ENCODE measurements at regions not wholly inside any gene's neighbourhood (a gene's known extent, or its start where the extent isn't known, plus 50 kb on each side); places are given as distances from the start of the nearest gene placed in this dataset.

GRCh38 chr13:84525865-84526264 is 643.6 kb upstream of the SLITRK1 start:
- no peak overlapping the region for H3K27ac ChIP-seq (ENCODE audit: low read depth, low read length)
- no peaks in the 10 kb centered on the region for H3K4me1 Mint-ChIP-seq
- H3K27me3 ChIP-seq (ENCODE audit: insufficient read depth, low read length, poor library complexity, severe bottlenecking): no peaks in the 10 kb centered on the region
- H3K36me3 Mint-ChIP-seq: no peaks in the 10 kb centered on the region
- no peak for DNase-seq
- H3K27ac Mint-ChIP-seq: no peak overlapping the region
- ChIA-PET POLR2A (no interaction called here), CTCF (no interaction called here)
- H3K36me3 ChIP-seq (ENCODE audit: insufficient read depth, low read length): no peaks in the 10 kb centered on the region
- H3K9me3 ChIP-seq (ENCODE audit: low read length): no peaks in the 10 kb centered on the region
- H3K9me3 Mint-ChIP-seq: peaks cover 0 to 2% (median 0%) of the 10 kb centered on the region in 5 donors
- no peak overlapping the region for H3K4me3 Mint-ChIP-seq
- no peaks in the 10 kb centered on the region for H3K4me1 ChIP-seq (ENCODE audit: insufficient read depth, low read length)
- no peaks in the 10 kb centered on the region for H3K27me3 Mint-ChIP-seq
- no peak overlapping the region for H3K4me3 ChIP-seq (ENCODE audit: low read length)

DNA sequence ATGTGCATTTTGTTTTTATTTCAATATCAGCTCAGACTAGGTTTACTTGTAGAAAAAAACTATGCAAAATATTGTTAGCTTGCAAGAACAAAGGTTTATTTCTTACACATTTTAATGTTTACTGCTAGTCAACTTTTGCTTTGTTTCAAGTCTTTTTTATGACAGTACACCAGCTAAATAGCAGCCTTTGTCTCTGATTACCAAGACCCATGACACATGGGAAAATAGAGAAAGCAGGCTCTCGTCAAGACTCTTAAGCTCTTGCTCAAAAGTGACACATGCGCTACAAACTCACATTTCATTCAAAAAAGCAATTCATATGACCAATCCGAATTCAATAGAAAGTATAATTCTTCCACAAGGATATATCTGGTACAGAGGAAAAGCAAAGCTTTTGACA is 642.3 kb upstream of the SLITRK1 start:
- Histone ChIP-seq H3K4me1 (ENCODE audit: insufficient read depth, low read length) (no peaks in the 10 kb centered on the region), H3K27ac (ENCODE audit: low read depth, low read length) (no peak overlapping the region), H3K27me3 (ENCODE audit: insufficient read depth, low read length, poor library complexity, severe bottlenecking) (no peaks in the 10 kb centered on the region), H3K4me3 (ENCODE audit: low read length) (no peak overlapping the region), H3K9me3 (ENCODE audit: low read length) (no peaks in the 10 kb centered on the region), H3K36me3 (ENCODE audit: insufficient read depth, low read length) (no peaks in the 10 kb centered on the region)
- H3K4me3 Mint-ChIP-seq: no peak overlapping the region
- no peak overlapping the region for H3K27ac Mint-ChIP-seq
- no peaks in the 10 kb centered on the region for H3K4me1 Mint-ChIP-seq
- ChIA-PET CTCF (no interaction called here), POLR2A (no interaction called here)
- no peaks in the 10 kb centered on the region for H3K36me3 Mint-ChIP-seq
- DNase-seq: no peak
- peaks cover 0 to 2% (median 0%) of the 10 kb centered on the region in 5 donors for H3K9me3 Mint-ChIP-seq
- H3K27me3 Mint-ChIP-seq: no peaks in the 10 kb centered on the region

DNA sequence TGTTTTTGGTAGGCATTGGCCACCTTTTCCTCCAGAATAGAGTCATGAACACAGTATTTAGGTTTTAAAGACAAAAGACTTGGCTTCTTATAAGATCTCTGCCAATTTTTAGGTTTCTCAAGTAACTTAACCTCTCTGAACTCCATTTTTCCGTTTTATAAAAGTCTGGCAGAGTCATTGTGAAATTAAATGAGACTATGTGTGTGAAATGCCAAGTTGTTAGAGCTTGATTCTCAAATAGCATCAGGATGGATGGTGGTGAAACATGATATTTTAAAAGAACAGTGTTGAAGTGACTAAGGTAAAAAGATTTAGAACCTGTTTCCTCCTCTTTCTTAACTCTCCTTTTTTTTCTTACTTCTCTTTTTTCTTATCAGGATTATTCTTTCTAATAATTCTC is 617.7 kb upstream of the SLITRK1 start:
- Mint-ChIP-seq H3K27me3 (no peaks in the 10 kb centered on the region), H3K9me3 (peaks cover 3 to 15% (median 8%) of the 10 kb centered on the region in 5 donors), H3K4me3 (no peak overlapping the region), H3K4me1 (no peaks in the 10 kb centered on the region), H3K27ac (no peak overlapping the region), H3K36me3 (no peaks in the 10 kb centered on the region)
- no peaks in the 10 kb centered on the region for H3K36me3 ChIP-seq (ENCODE audit: insufficient read depth, low read length)
- H3K4me1 ChIP-seq (ENCODE audit: insufficient read depth, low read length): no peaks in the 10 kb centered on the region
- DNase-seq: no peak
- H3K9me3 ChIP-seq (ENCODE audit: low read length): no peaks in the 10 kb centered on the region
- ChIA-PET CTCF (no interaction called here), POLR2A (no interaction called here)
- H3K27ac ChIP-seq (ENCODE audit: low read depth, low read length): no peak overlapping the region
- no peaks in the 10 kb centered on the region for H3K27me3 ChIP-seq (ENCODE audit: insufficient read depth, low read length, poor library complexity, severe bottlenecking)
- no peak overlapping the region for H3K4me3 ChIP-seq (ENCODE audit: low read length)

GRCh38 chr13:84497613-84498012 is 615.3 kb upstream of the SLITRK1 start:
- Mint-ChIP-seq H3K36me3 (no peaks in the 10 kb centered on the region), H3K4me3 (no peak overlapping the region)

DNA sequence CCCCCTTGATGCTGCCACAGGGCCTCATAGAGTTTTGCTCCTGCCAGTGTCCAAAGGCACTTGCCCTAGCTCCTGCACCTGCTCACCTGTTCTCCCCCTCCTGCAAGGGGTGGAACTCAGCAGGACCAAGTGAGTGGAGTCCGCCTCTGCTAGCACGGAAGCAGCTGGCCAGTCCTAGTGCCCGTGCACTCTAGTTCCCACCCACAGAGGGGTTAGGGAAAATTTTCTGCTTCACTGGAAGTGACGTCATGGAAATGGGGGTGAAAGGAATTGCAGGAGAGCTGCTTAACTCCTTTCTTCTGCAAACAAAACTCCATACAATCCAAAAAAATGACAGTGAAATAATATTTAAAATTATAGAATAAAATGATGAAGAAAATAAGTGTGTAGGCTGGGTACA is 609.7 kb upstream of the SLITRK1 start:
- CTCF ChIA-PET: no interaction called here
- no peak for DNase-seq
- Mint-ChIP-seq H3K4me1 (no peaks in the 10 kb centered on the region), H3K9me3 (peaks cover 0 to 4% (median 0%) of the 10 kb centered on the region in 5 donors), H3K27me3 (no peaks in the 10 kb centered on the region), H3K27ac (no peak overlapping the region), H3K4me3 (no peak overlapping the region), H3K36me3 (no peaks in the 10 kb centered on the region)
- Histone ChIP-seq H3K36me3 (ENCODE audit: insufficient read depth, low read length) (no peaks in the 10 kb centered on the region), H3K4me3 (ENCODE audit: low read length) (no peak overlapping the region), H3K9me3 (ENCODE audit: low read length) (no peaks in the 10 kb centered on the region), H3K4me1 (ENCODE audit: insufficient read depth, low read length) (no peaks in the 10 kb centered on the region), H3K27me3 (ENCODE audit: insufficient read depth, low read length, poor library complexity, severe bottlenecking) (no peaks in the 10 kb centered on the region), H3K27ac (ENCODE audit: low read depth, low read length) (no peak overlapping the region)
- POLR2A ChIA-PET: interaction anchor here (0.5 kb wide), 1 partner anchor 52 kb away, joined by 3 read pairs; no protein-coding TSS in a partner anchor

More at GRCh38 chr13:84497613-84498012, 615.3 kb upstream of the SLITRK1 start:
- H3K9me3 ChIP-seq (ENCODE audit: low read length): no peaks in the 10 kb centered on the region
- Mint-ChIP-seq H3K27ac (no peak overlapping the region), H3K4me1 (no peaks in the 10 kb centered on the region), H3K27me3 (no peaks in the 10 kb centered on the region), H3K9me3 (peaks cover 2 to 10% (median 4%) of the 10 kb centered on the region in 5 donors)
- DNase-seq: no peak
- H3K4me3 ChIP-seq (ENCODE audit: low read length): no peak overlapping the region
- no peaks in the 10 kb centered on the region for H3K27me3 ChIP-seq (ENCODE audit: insufficient read depth, low read length, poor library complexity, severe bottlenecking)
- H3K27ac ChIP-seq (ENCODE audit: low read depth, low read length): no peak overlapping the region
- no peaks in the 10 kb centered on the region for H3K36me3 ChIP-seq (ENCODE audit: insufficient read depth, low read length)
- POLR2A ChIA-PET: no interaction called here
- H3K4me1 ChIP-seq (ENCODE audit: insufficient read depth, low read length): no peaks in the 10 kb centered on the region
- CTCF ChIA-PET: no interaction called here

GRCh38 chr13:84487752-84488151 is 605.5 kb upstream of the SLITRK1 start:
- DNase-seq: no peak
- no peaks in the 10 kb centered on the region for H3K9me3 Mint-ChIP-seq
- Histone ChIP-seq H3K4me3 (ENCODE audit: low read length) (no peak overlapping the region), H3K36me3 (ENCODE audit: insufficient read depth, low read length) (no peaks in the 10 kb centered on the region), H3K9me3 (ENCODE audit: low read length) (no peaks in the 10 kb centered on the region), H3K27ac (ENCODE audit: low read depth, low read length) (no peak overlapping the region), H3K4me1 (ENCODE audit: insufficient read depth, low read length) (no peaks in the 10 kb centered on the region), H3K27me3 (ENCODE audit: insufficient read depth, low read length, poor library complexity, severe bottlenecking) (no peaks in the 10 kb centered on the region)
- no peaks in the 10 kb centered on the region for H3K36me3 Mint-ChIP-seq
- H3K4me3 Mint-ChIP-seq: no peak overlapping the region
- H3K4me1 Mint-ChIP-seq: no peaks in the 10 kb centered on the region
- POLR2A ChIA-PET: no interaction called here
- CTCF ChIA-PET: no interaction called here
- H3K27me3 Mint-ChIP-seq: no peaks in the 10 kb centered on the region
- H3K27ac Mint-ChIP-seq: no peak overlapping the region

GRCh38 chr13:84481958-84482357 is 599.7 kb upstream of the SLITRK1 start:
- no peak overlapping the region for H3K27ac Mint-ChIP-seq
- H3K27me3 ChIP-seq (ENCODE audit: insufficient read depth, low read length, poor library complexity, severe bottlenecking): no peaks in the 10 kb centered on the region
- ChIA-PET POLR2A (no interaction called here), CTCF (no interaction called here)
- no peaks in the 10 kb centered on the region for H3K9me3 ChIP-seq (ENCODE audit: low read length)
- no peak overlapping the region for H3K4me3 ChIP-seq (ENCODE audit: low read length)
- no peak overlapping the region for H3K4me3 Mint-ChIP-seq
- no peaks in the 10 kb centered on the region for H3K27me3 Mint-ChIP-seq
- no peaks in the 10 kb centered on the region for H3K36me3 ChIP-seq (ENCODE audit: insufficient read depth, low read length)
- H3K27ac ChIP-seq (ENCODE audit: low read depth, low read length): no peak overlapping the region
- H3K9me3 Mint-ChIP-seq: no peaks in the 10 kb centered on the region
- H3K4me1 Mint-ChIP-seq: no peaks in the 10 kb centered on the region
- DNase-seq: no peak
- no peaks in the 10 kb centered on the region for H3K36me3 Mint-ChIP-seq
- H3K4me1 ChIP-seq (ENCODE audit: insufficient read depth, low read length): no peaks in the 10 kb centered on the region

- Histone ChIP-seq H3K9me3 (ENCODE audit: low read length) (no peaks in the 10 kb centered on the region), H3K4me1 (ENCODE audit: insufficient read depth, low read length) (no peaks in the 10 kb centered on the region), H3K4me3 (ENCODE audit: low read length) (no peak overlapping the region), H3K36me3 (ENCODE audit: insufficient read depth, low read length) (no peaks in the 10 kb centered on the region), H3K27me3 (ENCODE audit: insufficient read depth, low read length, poor library complexity, severe bottlenecking) (no peaks in the 10 kb centered on the region), H3K27ac (ENCODE audit: low read depth, low read length) (no peak overlapping the region)
- DNase-seq: no peak
- POLR2A ChIA-PET: no interaction called here
- Mint-ChIP-seq H3K9me3 (peaks cover 0 to 6% (median 0%) of the 10 kb centered on the region in 5 donors), H3K4me1 (no peaks in the 10 kb centered on the region), H3K36me3 (no peaks in the 10 kb centered on the region), H3K27me3 (no peaks in the 10 kb centered on the region), H3K27ac (no peak overlapping the region), H3K4me3 (no peak overlapping the region)
- CTCF ChIA-PET: no interaction called here
Observed at GRCh38 chr13:84479656-84480055, 597.4 kb upstream of the SLITRK1 start.

DNA sequence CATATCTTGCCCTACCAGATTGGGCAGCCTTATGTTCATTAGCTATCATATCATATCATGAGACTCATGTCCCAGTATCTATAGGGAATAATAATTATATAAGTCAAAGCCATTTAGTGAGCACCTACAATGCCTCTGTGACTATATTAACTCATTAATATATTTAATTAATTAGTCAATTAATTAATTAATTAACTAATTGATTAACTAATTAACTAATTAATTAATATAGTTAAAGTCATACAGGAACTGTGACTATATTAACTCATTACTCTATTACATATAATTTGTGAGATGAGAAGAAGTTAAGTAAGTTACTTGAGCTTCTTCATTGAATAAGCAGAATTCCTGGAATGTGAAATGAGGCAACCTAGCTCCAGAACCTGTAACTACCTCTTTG is 588.3 kb upstream of the SLITRK1 start:
- POLR2A ChIA-PET: no interaction called here
- H3K27me3 ChIP-seq (ENCODE audit: insufficient read depth, low read length, poor library complexity, severe bottlenecking): no peaks in the 10 kb centered on the region
- peaks cover 0 to 6% (median 0%) of the 10 kb centered on the region in 5 donors for H3K9me3 Mint-ChIP-seq
- H3K27ac Mint-ChIP-seq: no peak overlapping the region
- no peaks in the 10 kb centered on the region for H3K27me3 Mint-ChIP-seq
- no peak overlapping the region for H3K4me3 ChIP-seq (ENCODE audit: low read length)
- no peak overlapping the region for H3K27ac ChIP-seq (ENCODE audit: low read depth, low read length)
- no peaks in the 10 kb centered on the region for H3K36me3 ChIP-seq (ENCODE audit: insufficient read depth, low read length)
- no peak overlapping the region for H3K4me3 Mint-ChIP-seq
- H3K9me3 ChIP-seq (ENCODE audit: low read length): no peaks in the 10 kb centered on the region
- H3K36me3 Mint-ChIP-seq: no peaks in the 10 kb centered on the region
- H3K4me1 Mint-ChIP-seq: no peaks in the 10 kb centered on the region
- no peaks in the 10 kb centered on the region for H3K4me1 ChIP-seq (ENCODE audit: insufficient read depth, low read length)
- no peak for DNase-seq
- CTCF ChIA-PET: no interaction called here
